HEK293 (cell line): ENCODE measurements at regions not wholly inside any gene's neighbourhood (a gene's known extent, or its start where the extent isn't known, plus 50 kb on each side); places are given as distances from the start of the nearest gene placed in this dataset.

Source experiments
- CTCF ChIP-seq: fragments of 450-650 bp; formaldehyde crosslinking; IDR thresholded peaks from 2 replicates; pipeline ENCODE4 v1.5.1; 2016; ENCODE audit warnings: missing biosample characterization, missing genetic modification characterization
- MZF1 ChIP-seq: fragments of 450-650 bp; formaldehyde crosslinking; IDR thresholded peaks from 2 replicates; pipeline ENCODE4 v1.5.1; 2017; ENCODE audit warnings: missing biosample characterization, missing genetic modification characterization, borderline replicate concordance
- PRDM1 ChIP-seq: fragments of 450-650 bp; formaldehyde crosslinking; IDR thresholded peaks from 2 replicates; pipeline ENCODE4; 2016; ENCODE audit warnings: missing biosample characterization, missing genetic modification characterization
- SETDB1 ChIP-seq: IDR thresholded peaks from one replicate; pipeline ENCODE4 v1.6.1; 2017; ENCODE audit warnings: mild to moderate bottlenecking, low read length, moderate library complexity, mixed read lengths; ENCODE audit not compliant: insufficient read length
- ZBTB7A ChIP-seq: fragments of 450-650 bp; formaldehyde crosslinking; IDR thresholded peaks from 2 replicates; pipeline ENCODE4 v1.5.1; 2016; ENCODE audit warnings: low read depth, missing biosample characterization, missing genetic modification characterization
- ZFP69B ChIP-seq: fragments of 450-650 bp; formaldehyde crosslinking; IDR thresholded peaks from 2 replicates; pipeline ENCODE4 v1.5.1; 2016; ENCODE audit warnings: missing biosample characterization, missing genetic modification characterization
- ZNF707 ChIP-seq: fragments of 450-650 bp; formaldehyde crosslinking; IDR thresholded peaks from 2 replicates; pipeline ENCODE4 v1.5.1; 2016; ENCODE audit warnings: missing biosample characterization, missing genetic modification characterization

- TF ChIP-seq CTCF (tag by site-specific recombination) (no peak), SETDB1 (no peak), ZBTB7A (tag by site-specific recombination) (no peak), ZFP69B (no peak), MZF1 (no peak), ZNF707 (tag by site-specific recombination) (no peak), PRDM1 (no peak)
Observed at GRCh38 chr15:46732060-46732459, 985.2 kb upstream of the SEMA6D start.
